HG03060 (cell line): ENCODE measurements at regions not wholly inside any gene's neighbourhood (a gene's known extent, or its start where the extent isn't known, plus 50 kb on each side); places are given as distances from the start of the nearest gene placed in this dataset.

ENCODE experiments used
- ATAC-seq: cut with Tn5 transposase; IDR thresholded peaks from one replicate; pipeline ENCODE4 v1.9.1; 2021; ENCODE audit warnings: low read depth, moderate number of reproducible peaks; ENCODE audit not compliant: unreplicated experiment

GRCh38 chr13:109900320-109900719 lies 113.9 kb upstream of the IRS2 start:
- no peak for ATAC-seq

GRCh38 chr13:109899748-109900147 lies 113.4 kb upstream of the IRS2 start:
- no peak for ATAC-seq

- ATAC-seq, result no peak
Observed at GRCh38 chr13:109899316-109899715, 112.9 kb upstream of the IRS2 start.

GRCh38 chr13:109897988-109898624 lies 111.7 kb upstream of the IRS2 start:
- no peak for ATAC-seq

GRCh38 chr13:109892101-109892500 lies 105.7 kb upstream of the IRS2 start:
- ATAC-seq, result no peak

- no peak for ATAC-seq
Observed at GRCh38 chr13:109885235-109885634, 98.9 kb upstream of the IRS2 start.

- ATAC-seq, result no peak
Observed at GRCh38 chr13:109884462-109884861, 98.1 kb upstream of the IRS2 start.

- no peak for ATAC-seq
Observed at GRCh38 chr13:109883181-109884180, 97.1 kb upstream of the IRS2 start.

GRCh38 chr13:109881961-109882558 lies 95.7 kb upstream of the IRS2 start:
- no peak for ATAC-seq

- ATAC-seq, result no peak
Observed at GRCh38 chr13:109881347-109881725, 95.0 kb upstream of the IRS2 start.

- ATAC-seq, result no peak
Observed at GRCh38 chr13:109880371-109881346, 94.3 kb upstream of the IRS2 start.

- ATAC-seq, result no peak
Observed at GRCh38 chr13:109879338-109879737, 93.0 kb upstream of the IRS2 start.

- ATAC-seq, result no peak
Observed at GRCh38 chr13:109877809-109878208, 91.4 kb upstream of the IRS2 start.

GRCh38 chr13:109875746-109876145 lies 89.4 kb upstream of the IRS2 start:
- no peak for ATAC-seq

GRCh38 chr13:109874484-109875454 lies 88.4 kb upstream of the IRS2 start:
- ATAC-seq, result no peak

GRCh38 chr13:109873351-109874123 lies 87.2 kb upstream of the IRS2 start:
- ATAC-seq, result no peak

- no peak for ATAC-seq
Observed at GRCh38 chr13:109872864-109873263, 86.5 kb upstream of the IRS2 start.

- ATAC-seq, result no peak
Observed at GRCh38 chr13:109870696-109871370, 84.5 kb upstream of the IRS2 start.
